ENCODE measurements at regions not wholly inside any gene's neighbourhood (a gene's known extent, or its start where the extent isn't known, plus 50 kb on each side); places are given as distances from the start of the nearest gene placed in this dataset.
"Not testable (repeated sequence)": the region's sequence is repeated elsewhere in the genome, so short reads cannot be mapped to it uniquely, and the experiment has no call there.

- no peak for DNase-seq
Observed at GRCh38 chr5:7096294-7096693, 299.6 kb upstream of the ADCY2 start.

GRCh38 chr5:7105358-7105757, 290.6 kb upstream of the ADCY2 start:
- DNase-seq: no peak

- no peak for DNase-seq
Observed at GRCh38 chr5:7117961-7118360, 278.0 kb upstream of the ADCY2 start.

GRCh38 chr5:7131680-7132079, 264.3 kb upstream of the ADCY2 start:
- DNase-seq: no peak

GRCh38 chr5:7146886-7147285, 249.1 kb upstream of the ADCY2 start:
- no peak for DNase-seq

- no peak for DNase-seq
Observed at GRCh38 chr5:7157083-7157482, 238.9 kb upstream of the ADCY2 start.

- DNase-seq: no peak
Observed at GRCh38 chr5:7169240-7169878, 226.6 kb upstream of the ADCY2 start.

GRCh38 chr5:7170785-7171184, 225.2 kb upstream of the ADCY2 start:
- not testable (repeated sequence) for DNase-seq

GRCh38 chr5:7179364-7179763, 216.6 kb upstream of the ADCY2 start:
- no peak for DNase-seq

- no peak for DNase-seq
Observed at GRCh38 chr5:7181841-7182240, 214.1 kb upstream of the ADCY2 start.

GRCh38 chr5:7185742-7186141, 210.2 kb upstream of the ADCY2 start:
- DNase-seq: no peak

GRCh38 chr5:7186818-7187217, 209.1 kb upstream of the ADCY2 start:
- no peak for DNase-seq

GRCh38 chr5:7190712-7191250, 205.2 kb upstream of the ADCY2 start:
- DNase-seq: no peak

GRCh38 chr5:7192016-7192415, 203.9 kb upstream of the ADCY2 start:
- no peak for DNase-seq

- no peak for DNase-seq
Observed at GRCh38 chr5:7202846-7203245, 193.1 kb upstream of the ADCY2 start.

GRCh38 chr5:7207979-7208378, 188.0 kb upstream of the ADCY2 start:
- no peak for DNase-seq

GRCh38 chr5:7208938-7209337, 187.0 kb upstream of the ADCY2 start:
- DNase-seq: no peak

- DNase-seq: peak; percentile 48
Observed at GRCh38 chr5:7209658-7210057, 186.3 kb upstream of the ADCY2 start.

- DNase-seq: no peak
Observed at GRCh38 chr5:7210549-7210948, 185.4 kb upstream of the ADCY2 start.

- DNase-seq: no peak
Observed at GRCh38 chr5:7213525-7213924, 182.4 kb upstream of the ADCY2 start.

- DNase-seq: no peak
Observed at GRCh38 chr5:7214906-7215416, 181.0 kb upstream of the ADCY2 start.

- DNase-seq: no peak
Observed at GRCh38 chr5:7218141-7218540, 177.8 kb upstream of the ADCY2 start.

GRCh38 chr5:7220156-7220555, 175.8 kb upstream of the ADCY2 start:
- no peak for DNase-seq

GRCh38 chr5:7221041-7221440, 174.9 kb upstream of the ADCY2 start:
- no peak for DNase-seq

GRCh38 chr5:7225826-7226225, 170.1 kb upstream of the ADCY2 start:
- DNase-seq: no peak

Measured in skin of body (tissue), 1 donor.